NCI-H82 treated with DMSO at 0.1 percent for 48 hours (cell line): ENCODE measurements at regions not wholly inside any gene's neighbourhood (a gene's known extent, or its start where the extent isn't known, plus 50 kb on each side); places are given as distances from the start of the nearest gene placed in this dataset.
A peak's percentile ranks its signal among the peaks of the same experiment; 100 is the strongest.
"Not testable (repeated sequence)": the region's sequence is repeated elsewhere in the genome, so short reads cannot be mapped to it uniquely, and the experiment has no call there.

ENCODE experiments used
- DNase-seq: peaks from one replicate; lab custom pipeline; 2025; ENCODE audit not compliant: unreplicated experiment; lab: John Stamatoyannopoulos, UW

- no peak for DNase-seq
Observed at GRCh38 chr5:102664616-102665335, 90.3 kb upstream of the PAM start.

DNA sequence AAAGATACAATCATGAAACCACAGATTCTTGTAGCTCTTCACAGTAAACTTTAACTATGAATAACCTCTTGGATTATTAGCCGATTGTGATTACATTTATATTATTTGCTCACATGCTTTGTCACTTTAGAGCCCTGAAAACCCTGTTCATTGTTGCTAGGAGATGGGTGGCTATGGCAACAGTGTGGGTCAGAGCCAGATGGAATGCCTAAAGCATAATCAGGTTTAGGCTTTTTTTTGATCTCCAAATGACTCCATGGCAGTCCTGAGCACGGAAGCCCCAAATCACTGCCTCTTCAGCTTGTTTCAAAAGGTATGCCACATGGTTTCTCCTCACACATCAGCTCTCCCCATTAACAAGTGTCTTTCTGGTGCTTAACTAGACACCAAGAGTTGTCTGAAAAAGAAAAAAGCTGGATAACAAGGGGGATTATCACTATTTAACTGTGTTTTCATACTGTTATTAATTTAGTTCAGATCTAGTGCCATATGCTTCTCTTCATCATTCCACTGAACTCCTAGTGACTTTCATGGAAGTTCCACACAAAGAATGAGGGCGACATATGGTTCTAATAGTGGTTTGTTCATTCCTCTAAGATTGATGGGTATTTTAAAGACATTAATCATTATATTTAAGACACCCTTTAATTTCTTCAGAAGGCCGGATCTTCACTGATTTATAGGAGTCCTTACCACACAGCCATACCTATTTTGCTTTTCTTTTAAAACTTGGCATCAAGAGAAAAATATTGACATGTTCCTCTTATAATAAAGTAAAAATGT is 88.8 kb upstream of the PAM start:
- peak; percentile 88 for DNase-seq

- DNase-seq = peak; percentile 75
Observed at GRCh38 chr5:102668220-102668932, 86.7 kb upstream of the PAM start.

DNA sequence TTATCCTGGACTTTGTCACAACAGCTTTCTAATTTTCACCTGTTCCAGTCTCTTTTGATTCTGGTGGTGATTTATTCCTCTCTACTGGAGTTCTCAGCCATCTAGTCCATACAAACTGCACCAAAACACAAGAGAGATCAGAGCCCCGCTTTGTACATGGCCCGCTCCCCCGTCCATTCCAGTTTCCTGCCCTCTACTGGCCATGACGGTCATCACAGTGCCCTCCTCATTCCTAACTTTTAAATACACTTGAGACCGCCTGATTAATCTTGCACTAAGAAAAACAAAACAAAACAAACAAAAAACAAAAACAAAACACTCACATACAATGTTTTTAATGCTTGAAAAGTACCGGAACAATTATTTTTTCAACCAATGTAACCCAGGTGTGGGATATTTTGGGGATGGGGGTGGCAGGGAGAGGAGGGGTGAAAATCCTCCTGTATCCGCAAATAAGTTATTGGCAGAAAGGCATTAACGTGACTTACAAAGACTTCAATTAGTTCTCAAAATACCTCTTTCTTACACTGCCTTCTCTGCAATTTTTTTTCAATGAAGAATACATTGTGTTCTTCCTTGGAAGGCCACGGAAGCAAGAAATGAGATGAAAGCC is 84.8 kb upstream of the PAM start:
- no peak for DNase-seq

DNA sequence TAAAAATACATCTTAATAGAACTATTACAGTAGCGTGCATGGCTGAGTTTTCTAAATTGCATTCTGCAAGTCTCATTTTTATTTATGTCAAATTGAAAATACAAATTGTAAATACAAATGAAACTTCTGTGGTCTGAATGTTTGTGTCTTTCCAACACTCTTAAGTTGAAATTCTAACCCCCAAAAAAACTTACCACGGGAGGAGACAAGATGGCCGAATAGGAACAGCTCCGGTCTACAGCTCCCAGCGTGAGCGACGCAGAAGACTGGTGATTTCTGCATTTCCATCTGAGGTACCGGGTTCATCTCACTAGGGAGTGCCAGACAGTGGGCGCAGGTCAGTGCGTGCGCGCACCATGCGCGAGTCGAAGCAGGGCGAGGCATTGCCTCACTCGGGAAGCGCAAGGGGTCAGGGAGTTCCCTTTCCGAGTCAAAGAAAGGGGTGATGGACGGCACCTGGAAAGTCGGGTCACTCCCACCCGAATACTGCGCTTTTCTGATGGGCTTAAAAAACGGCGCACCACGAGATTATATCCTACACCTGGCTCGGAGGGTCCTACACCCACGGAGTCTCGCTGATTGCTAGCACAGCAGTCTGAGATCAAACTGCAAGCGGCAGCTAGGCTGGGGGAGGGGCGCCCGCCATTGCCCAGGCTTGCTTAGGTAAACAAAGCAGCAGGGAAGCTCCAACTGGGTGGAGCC is 83.9 kb upstream of the PAM start:
- DNase-seq = not testable (repeated sequence)

DNA sequence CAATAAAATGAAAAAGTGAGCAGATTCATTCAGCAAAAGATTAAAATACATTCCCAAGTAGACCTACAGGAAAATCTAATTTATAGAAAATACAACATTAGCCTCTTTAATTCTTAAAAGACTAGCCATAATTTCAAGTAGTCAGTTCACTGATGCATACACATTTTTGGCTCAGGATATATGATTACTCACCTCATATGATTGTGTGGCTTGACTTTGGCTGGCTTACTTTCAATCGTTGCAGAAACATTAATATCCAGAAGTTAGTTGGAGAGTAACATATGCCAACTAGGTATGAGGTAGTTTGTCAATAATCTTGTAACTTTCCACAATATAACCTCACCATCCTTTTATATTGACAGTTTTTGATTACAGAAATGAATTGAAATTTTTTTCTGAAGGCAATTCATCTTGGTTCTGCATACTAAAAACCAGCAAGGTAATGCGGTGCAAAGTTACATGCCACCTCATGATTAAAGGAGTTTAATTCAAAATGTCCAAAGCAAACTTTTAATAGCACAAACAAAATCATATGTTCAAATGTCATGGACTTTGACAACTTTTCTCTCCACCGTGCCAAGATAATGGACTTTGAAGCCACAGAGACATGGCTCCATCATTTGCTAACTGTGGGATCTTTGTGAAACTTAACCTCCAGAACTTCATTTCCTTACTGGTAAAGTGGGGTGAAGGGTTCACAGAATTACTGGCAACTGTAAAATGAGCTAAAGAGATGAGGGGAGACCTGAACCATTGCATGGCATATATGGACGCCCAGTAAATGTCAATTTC is 76.6 kb upstream of the PAM start:
- no peak for DNase-seq

DNA sequence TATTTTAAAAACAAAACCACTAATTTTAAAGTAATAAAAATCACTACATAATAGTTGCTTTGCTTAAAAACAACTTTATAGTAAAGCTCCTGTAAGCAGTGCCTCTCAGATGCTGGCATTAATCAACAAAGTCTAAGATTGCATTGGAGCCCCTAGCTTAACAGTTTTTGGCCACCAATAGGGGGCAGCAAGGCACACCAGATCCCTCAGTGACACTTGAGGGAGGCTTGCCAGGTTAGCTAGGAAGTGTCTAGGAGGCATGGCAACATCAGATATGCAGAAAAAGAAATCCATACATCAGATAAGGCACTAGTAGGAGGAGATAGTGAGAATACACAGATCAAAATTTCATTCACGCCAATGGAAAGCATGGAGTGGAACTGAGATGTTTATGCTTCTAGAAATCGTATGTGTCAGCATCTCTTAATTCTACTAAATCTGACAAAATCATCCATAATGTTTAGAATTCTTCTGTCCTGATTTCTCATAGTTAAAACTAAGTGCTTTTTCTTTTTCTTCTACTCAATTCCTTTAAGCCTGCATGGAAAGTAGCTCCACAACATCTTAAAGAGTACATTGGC is 73.6 kb upstream of the PAM start:
- peak; percentile 35 for DNase-seq

DNA sequence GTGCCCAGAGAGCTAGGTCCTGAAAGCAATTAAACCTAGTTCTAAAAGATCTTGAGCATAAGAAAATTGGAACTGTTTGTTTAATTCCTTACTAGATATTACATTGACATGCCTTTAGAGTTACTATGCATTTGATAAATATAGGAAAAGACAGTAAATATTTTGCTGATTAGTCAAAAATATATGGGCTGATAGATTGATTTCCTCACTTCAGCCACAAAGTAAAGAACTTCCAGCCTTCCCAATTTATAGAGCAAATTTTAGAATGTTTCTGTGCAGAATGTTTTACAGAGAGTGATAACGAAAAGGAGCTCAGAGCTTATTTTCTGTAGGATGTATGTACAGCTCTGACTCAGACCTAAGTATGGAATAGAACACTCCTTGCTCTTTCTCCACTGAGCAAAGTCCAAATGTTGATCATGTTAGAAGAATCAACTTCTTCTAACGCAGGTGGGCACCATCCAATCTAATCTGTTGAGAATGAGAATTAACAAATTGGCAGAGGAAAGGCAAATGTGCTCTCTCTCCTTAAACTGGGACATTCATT is 72.9 kb upstream of the PAM start:
- no peak for DNase-seq

DNA sequence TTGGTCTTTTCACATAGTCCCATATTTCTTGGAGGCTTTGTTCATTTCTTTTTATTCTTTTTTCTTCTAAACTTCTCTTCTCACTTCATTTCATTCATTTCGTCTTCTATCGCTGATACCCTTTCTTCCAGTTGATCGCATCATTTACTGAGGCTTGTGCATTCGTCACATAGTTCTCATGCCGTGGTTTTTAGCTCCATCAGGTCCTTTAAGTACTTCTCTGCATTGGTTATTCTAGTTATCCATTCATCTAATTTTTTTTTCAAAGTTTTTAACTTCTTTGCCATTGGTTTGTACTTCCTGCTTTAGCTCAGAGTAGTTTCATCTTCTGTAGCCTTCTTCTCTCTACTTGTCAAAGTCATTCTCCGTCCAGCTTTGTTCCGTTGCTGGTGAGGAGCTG is 67.0 kb upstream of the PAM start:
- DNase-seq = not testable (repeated sequence)

DNA sequence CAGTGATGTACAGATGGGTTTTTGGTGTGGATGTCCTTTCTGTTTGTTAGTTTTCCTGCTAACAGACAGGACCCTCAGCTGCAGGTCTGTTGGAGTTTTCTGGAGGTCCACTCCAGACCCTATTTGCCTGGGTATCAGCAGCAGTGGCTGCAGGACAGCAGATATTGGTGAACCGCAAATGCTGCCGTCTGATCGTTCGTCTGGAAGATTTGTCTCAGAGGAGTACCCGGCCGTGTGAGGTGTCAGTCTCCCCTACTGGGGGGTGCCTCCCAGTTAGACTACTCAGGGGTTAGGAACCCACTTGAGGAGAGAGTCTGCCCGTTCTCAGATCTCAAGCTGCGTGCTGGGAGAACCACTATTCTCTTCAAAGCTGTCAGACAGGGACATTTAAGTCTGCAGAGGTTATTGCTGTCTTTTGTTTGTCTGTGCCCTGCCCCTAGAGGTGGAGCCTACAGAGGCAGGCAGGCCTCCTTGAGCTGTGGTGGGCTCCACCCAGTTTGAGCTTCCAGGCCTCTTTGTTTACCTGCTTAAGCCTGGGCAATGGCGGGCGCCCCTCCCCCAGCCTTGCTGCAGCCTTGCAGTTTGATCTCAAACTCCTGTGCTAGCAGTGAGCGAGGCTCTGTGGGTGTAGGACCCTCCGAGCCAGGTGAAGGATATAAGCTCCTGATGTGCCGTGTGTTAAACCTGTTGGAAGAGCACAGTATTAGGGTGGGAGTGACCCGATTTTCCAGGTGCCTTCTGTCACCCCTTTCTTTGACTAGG is 66.3 kb upstream of the PAM start:
- not testable (repeated sequence) for DNase-seq

GRCh38 chr5:102690910-102691309 is 64.2 kb upstream of the PAM start:
- no peak for DNase-seq

- DNase-seq = no peak
Observed at GRCh38 chr5:102691434-102691833, 63.7 kb upstream of the PAM start.

GRCh38 chr5:102700120-102700831 is 54.8 kb upstream of the PAM start:
- no peak for DNase-seq

- no peak for DNase-seq
Observed at GRCh38 chr5:102700916-102701315, 54.2 kb upstream of the PAM start.

DNA sequence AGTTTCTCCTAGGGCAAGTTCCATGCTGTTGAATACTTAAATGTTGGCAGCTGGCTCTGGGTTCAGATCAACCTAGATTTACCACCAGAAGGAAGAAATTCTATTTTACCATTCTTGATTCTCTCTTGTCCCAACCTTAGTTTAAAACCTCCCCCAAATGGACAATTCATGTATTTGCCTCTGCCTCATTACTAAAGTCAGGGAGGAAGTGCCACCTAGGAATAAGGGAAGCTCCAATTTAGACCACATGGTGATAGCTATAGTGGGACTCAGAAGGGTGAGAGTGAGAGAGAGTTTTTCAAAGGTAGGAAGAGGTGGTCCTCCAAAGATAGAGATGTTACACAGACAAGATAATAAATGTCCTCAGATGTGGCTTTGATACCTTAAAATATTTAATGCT is 53.4 kb upstream of the PAM start:
- no peak for DNase-seq
